ENCODE measurements at regions not wholly inside any gene's neighbourhood (a gene's known extent, or its start where the extent isn't known, plus 50 kb on each side); places are given as distances from the start of the nearest gene placed in this dataset.

- DNase-seq: no peak
Observed at GRCh38 chr14:36028218-36028617, 148.3 kb downstream of the PTCSC3 start.

GRCh38 chr14:36027354-36027753 lies 149.2 kb downstream of the PTCSC3 start:
- no peak for DNase-seq

- DNase-seq: no peak
Observed at GRCh38 chr14:36022765-36023410, 153.6 kb downstream of the PTCSC3 start.

- peak in 1 of 5 experiments; percentile 50 for DNase-seq
Observed at GRCh38 chr14:36021591-36022320, 154.8 kb downstream of the PTCSC3 start.

GRCh38 chr14:36021030-36021422 lies 155.5 kb downstream of the PTCSC3 start:
- peak in 1 of 5 experiments; percentile 67 for DNase-seq

GRCh38 chr14:36020120-36021029 lies 156.1 kb downstream of the PTCSC3 start:
- no peak for DNase-seq

GRCh38 chr14:36019126-36019525 lies 157.4 kb downstream of the PTCSC3 start:
- DNase-seq: peak in 1 of 5 experiments; percentile 93

- no peak for DNase-seq
Observed at GRCh38 chr14:36014236-36014635, 162.3 kb downstream of the PTCSC3 start.

- DNase-seq: peak in 1 of 5 experiments; percentile 71
Observed at GRCh38 chr14:36013483-36013882, 163.0 kb downstream of the PTCSC3 start.

- DNase-seq: no peak
Observed at GRCh38 chr14:36012621-36013020, 163.9 kb downstream of the PTCSC3 start.

- DNase-seq: no peak
Observed at GRCh38 chr14:36009643-36010042, 166.9 kb downstream of the PTCSC3 start.

GRCh38 chr14:36006623-36007022 lies 169.9 kb downstream of the PTCSC3 start:
- DNase-seq: peak in 1 of 5 experiments; percentile 72

- DNase-seq: no peak
Observed at GRCh38 chr14:36005670-36006069, 170.9 kb downstream of the PTCSC3 start.

GRCh38 chr14:36001936-36002335 lies 174.6 kb downstream of the PTCSC3 start:
- DNase-seq: no peak

GRCh38 chr14:35999294-35999693 lies 173.2 kb downstream of the BRMS1L start:
- DNase-seq: no peak

- DNase-seq: no peak
Observed at GRCh38 chr14:35998303-35998702, 172.2 kb downstream of the BRMS1L start.

- DNase-seq: no peak
Observed at GRCh38 chr14:35993684-35993960, 167.5 kb downstream of the BRMS1L start.

GRCh38 chr14:35992816-35993683 lies 166.9 kb downstream of the BRMS1L start:
- no peak for DNase-seq

GRCh38 chr14:35991356-35991755 lies 165.2 kb downstream of the BRMS1L start:
- no peak for DNase-seq

GRCh38 chr14:35989736-35990135 lies 163.6 kb downstream of the BRMS1L start:
- DNase-seq: no peak

GRCh38 chr14:35988972-35989690 lies 163.0 kb downstream of the BRMS1L start:
- DNase-seq: no peak

GRCh38 chr14:35988550-35988949 lies 162.4 kb downstream of the BRMS1L start:
- no peak for DNase-seq
